ENCODE measurements at regions not wholly inside any gene's neighbourhood (a gene's known extent, or its start where the extent isn't known, plus 50 kb on each side); places are given as distances from the start of the nearest gene placed in this dataset.

- no peak for TF ChIP-seq CTCF (IDR thresholded peaks at IDR 0.05)
- no peak for TF ChIP-seq EP300 (IDR thresholded peaks at IDR 0.05)
- TF ChIP-seq POLR2A (IDR thresholded peaks at IDR 0.05) = no peak
Measured at GRCh38 chr10:100615241-100615640, 79.5 kb downstream of the HIF1AN start.

All from tibial nerve (tissue), 4 donors.